ENCODE measurements at regions not wholly inside any gene's neighbourhood (a gene's known extent, or its start where the extent isn't known, plus 50 kb on each side); places are given as distances from the start of the nearest gene placed in this dataset.
"Not testable (repeated sequence)": the region's sequence is repeated elsewhere in the genome, so short reads cannot be mapped to it uniquely, and the experiment has no call there.

DNA sequence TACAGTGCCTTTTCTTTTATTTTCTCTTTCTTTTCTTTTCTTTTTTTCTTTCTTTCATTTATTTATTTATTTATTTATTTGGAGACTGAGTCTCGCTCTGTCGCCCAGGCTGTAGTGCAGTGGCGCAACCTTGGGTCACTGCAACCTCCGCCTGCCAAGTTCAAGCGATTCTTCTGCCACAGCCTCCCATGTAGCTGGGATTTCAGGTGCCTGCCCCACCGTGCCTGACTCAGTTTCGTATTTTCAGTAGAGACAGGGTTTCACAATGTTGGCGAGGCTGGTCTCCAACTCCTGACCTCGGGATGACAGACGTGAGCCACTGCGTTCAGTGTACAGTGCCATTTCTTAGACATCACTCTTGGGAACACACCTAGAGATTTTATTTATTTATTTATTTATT is 110.0 kb upstream of the ANKRD30BL start:
- not testable (repeated sequence) for DNase-seq (ENCODE audit: low read depth in 3 of 3, low spot score in 2 of 3)

DNA sequence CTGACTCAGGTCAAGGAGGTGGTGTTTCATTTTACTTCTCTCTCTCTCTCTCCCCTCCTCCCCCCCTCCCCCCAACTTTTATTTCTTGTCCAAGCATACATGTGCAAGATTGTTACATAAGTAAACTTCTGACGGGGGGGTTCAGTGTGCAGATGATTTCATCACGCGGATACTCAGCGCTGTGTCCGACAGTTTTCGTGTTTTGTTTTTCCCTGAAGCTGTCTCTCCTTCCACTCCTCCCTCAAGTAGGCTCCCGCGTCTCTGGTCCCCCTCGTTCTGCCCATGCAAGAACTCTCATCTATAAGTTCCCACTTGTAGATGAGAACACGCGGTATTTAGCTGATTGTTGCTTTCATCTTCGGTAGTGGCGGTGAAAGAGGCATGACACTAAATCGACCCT is 111.0 kb upstream of the ANKRD30BL start:
- DNase-seq (ENCODE audit: low read depth in 3 of 3, low spot score in 2 of 3) = no peak

DNA sequence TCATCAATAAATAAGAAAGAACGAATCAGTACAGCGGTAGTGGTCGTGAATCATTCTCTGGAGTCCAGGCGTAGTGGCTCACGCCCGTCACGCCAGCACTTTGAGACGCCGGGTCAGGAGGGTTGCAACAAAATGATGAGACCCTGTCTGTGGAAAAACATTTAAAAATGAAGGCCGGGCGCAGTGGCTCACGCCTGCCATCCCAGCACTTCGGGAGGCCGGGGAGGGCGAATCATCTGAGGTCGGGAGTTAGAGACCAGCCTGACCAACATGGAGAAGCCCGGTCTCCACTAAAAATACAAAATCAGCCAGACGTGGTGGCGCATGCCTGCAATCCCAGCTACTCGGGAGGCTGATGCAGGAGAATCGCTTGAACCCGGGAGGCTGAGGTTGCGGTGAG is 111.8 kb upstream of the ANKRD30BL start:
- not testable (repeated sequence) for DNase-seq (ENCODE audit: low read depth in 3 of 3, low spot score in 2 of 3)

DNA sequence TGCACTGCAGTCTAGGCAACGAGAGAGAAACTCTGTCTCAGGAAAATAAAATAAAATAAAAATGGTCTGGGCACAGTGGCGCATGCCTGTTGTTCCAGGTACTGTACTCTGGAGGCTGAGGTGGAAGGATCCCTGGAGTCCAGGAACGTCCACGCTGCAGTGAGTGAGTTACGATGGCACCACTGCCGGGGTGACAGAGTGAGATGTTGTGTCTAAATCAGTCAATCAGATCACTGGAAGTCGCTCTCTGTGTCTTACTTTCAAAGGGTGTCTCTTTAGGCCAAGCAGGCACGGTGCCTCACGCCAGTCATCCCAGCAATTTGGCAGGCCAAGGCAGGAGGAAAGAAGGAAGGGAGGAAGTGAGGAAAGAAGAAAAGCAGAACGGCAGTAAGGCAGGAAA is 112.2 kb upstream of the ANKRD30BL start:
- no peak for DNase-seq (ENCODE audit: low read depth in 3 of 3, low spot score in 2 of 3)

DNA sequence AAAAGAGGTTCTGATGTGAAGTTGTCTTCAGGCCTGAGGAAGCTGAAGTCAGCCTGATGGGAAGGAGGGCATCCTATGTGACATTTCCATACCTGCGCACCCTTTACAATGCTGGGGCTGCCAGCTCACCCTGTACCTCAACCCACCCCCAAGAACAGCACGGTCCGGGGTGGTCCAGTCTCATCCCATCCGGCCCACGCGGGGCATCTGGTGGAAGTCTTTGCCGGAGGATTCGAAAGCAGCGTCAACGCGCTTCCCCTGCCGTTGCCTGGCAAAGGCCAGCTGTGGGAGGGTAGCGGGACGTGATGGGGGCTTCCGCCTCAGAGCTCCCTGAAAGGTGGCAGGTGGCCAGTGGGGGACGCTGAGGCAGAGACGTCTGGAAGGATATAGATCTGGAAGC is 113.6 kb upstream of the ANKRD30BL start:
- no peak for DNase-seq (ENCODE audit: low read depth in 3 of 3, low spot score in 2 of 3)

DNA sequence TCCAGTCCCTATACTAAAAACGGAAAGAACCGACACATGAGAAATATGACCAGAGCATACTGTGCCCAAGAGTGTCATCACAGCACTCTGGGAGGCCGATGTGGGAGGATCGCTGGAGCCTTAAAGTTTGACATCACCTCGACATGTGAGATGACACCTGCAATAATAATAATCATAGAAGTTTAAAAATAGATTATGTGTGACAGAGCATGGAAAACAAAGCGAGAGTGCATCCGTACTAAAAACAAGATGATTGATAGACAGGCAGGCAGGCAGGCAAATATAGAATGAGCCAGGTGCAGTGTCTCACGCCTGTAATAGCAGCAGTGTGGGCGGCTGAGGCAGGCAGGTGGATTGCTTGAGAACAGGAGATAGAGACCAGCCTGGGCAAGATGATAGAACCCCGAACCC is 114.8 kb upstream of the ANKRD30BL start:
- no peak for DNase-seq (ENCODE audit: low read depth in 3 of 3, low spot score in 2 of 3)

DNA sequence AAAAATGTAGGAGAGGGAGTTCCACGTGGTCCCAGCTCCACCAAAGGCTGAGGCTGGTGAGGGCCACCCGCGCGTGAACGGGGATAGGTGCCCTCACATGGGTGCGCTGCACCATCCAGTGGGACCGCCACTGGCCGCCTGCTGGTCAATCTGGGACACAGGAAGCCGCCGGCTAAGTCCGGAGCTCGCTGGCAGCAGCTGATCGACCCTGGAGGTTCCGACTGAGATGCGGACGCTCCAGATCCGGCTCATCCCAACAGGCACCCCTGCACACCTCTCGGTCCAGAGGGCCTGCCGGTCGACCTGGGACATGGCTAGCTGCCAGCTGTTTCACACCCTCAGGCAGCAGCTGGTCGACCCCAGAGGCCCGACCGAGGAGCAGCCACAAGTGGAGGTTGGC is 116.5 kb upstream of the ANKRD30BL start:
- no peak for DNase-seq (ENCODE audit: low read depth in 3 of 3, low spot score in 2 of 3)

DNA sequence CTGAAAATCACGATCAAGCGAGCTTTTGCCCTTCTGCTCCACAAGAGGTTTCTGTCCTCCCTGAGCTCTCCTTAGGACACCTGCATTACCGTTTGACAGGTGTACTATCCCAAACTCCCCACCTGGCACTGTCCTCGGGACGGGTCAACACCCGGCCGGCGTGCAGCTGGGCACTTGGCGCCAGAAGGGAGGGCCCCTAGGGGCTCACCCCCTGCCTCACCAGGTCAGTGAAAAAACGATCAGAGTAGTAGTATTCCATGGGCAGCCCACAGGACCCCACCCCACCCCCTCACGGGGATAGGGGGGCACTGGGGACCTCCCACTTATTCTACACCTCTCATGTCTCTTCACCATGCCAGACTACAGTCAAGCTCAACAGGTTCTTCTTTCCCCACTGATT is 117.6 kb upstream of the ANKRD30BL start:
- no peak for DNase-seq (ENCODE audit: low read depth in 3 of 3, low spot score in 2 of 3)

DNA sequence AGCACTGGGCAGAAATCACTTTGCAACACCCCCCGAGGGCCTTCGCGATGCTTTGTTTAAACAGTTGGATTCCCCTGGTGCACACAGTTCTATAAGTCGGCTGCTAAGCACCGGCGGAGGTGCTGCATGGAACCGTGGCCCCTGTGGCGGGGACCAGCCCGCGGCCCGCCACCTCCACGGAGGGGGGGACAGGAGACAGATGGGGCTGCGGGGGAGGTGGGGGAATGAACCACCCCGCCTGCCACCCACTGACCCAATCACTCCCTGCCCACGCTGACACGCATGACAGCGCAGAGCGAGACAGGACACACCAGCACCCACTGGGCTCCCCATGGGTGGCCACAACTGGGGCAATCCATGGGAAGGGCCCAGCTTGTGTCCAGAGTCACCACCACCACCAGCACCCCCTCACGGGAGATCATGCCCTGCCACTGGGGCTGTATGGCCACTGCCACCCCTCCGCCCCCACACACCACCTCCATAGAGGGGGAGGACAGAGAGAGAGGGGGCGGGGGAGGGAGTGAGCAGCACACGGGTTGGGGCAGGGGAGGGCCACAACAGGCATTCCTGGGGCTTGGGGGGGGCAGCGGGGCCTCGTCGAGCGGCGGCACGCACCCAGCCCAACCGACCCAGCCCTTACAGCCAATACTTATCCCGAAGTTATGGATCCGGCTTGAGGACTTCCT is 118.3 kb upstream of the ANKRD30BL start:
- no peak for DNase-seq (ENCODE audit: low read depth in 3 of 3, low spot score in 2 of 3)

DNA sequence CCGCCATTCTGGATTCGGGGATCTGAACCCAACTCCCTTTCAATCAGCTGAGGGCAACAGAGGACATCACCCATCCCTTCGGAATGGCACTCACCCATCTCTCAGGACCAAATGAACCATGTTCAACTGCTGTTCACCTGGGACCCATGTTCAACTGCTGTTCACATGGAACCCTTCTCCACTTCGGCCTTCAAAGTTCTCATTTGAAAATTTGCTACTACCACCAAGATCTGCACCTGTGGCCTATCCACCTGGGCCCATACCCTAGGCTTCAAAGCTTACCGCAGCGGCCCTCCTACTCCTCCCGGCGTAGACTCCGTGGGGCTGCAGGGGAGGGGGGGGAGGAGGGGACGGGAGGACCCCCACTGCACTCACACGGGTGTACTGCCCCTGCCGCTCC is 119.2 kb upstream of the ANKRD30BL start:
- DNase-seq (ENCODE audit: low read depth in 3 of 3, low spot score in 2 of 3) = no peak

DNA sequence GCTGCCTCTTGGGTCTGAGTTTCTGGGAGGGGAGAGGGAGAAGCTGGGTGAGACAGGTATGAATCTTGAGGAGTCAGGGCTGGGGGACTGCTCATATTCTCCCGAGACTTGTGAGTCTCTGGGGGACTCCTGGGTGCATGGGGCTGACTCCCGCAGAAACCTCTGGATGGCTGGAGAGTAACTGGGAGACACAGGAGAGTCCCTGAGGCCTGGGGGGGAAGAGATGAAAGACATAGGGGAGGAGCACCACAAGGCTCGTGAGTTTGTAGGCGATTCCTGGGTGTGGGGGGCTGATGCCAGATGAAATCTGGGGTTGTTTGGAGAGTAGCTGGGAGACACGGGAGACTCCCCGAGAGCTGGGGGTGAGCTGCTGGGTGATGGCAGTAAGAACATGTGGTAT is 120.4 kb upstream of the ANKRD30BL start:
- not testable (repeated sequence) for DNase-seq (ENCODE audit: low read depth in 3 of 3, low spot score in 2 of 3)

DNA sequence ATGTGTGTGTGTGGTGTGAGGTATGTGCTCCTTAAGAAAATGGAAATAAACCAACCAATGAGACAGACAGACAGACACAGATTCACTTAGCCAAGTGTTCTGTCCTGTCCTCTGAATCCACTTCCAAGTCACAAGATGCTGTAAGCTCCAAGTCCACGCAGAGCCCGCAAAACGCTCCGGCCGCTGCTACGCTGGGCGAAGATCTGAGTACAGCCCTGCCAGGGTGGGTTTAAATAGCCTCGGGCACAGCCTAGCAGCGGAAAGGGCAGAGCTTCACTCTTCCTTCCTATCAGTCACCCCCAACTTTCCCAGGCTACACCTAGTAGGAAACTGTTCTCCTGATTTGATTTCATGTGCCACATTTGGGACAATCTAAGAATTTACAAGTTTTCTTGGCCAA is 121.2 kb upstream of the ANKRD30BL start:
- no peak for DNase-seq (ENCODE audit: low read depth in 3 of 3, low spot score in 2 of 3)

DNA sequence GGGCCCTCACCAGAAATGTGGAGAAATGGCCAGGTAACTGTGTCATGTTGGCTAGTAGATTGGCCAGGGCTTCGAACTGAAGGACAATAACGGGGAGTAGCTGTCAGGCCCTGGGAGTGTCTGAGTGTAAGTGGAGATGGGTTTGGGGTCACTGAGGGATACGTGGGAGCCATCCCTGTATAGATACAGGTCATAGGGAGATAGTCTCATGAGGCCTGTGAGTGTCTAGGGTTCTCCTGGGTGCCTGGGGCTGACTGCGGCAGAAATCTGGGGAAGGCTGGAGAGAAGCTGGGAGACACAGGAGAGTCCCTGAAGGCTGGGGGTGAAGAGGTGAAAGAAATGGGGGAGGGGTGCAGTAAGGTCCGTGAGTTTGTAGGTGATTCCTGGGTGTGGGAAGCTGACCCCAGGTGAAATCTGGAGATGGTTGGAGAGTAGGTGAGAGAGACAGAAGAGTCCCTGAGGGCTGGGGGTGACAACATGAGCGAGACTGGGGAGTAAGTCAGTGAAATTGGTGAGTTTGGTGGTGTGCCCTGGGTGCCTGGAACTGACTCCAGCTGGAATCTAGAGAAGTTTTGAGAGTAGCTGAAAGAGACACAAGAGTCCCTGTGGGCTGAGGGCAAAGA is 124.6 kb upstream of the ANKRD30BL start:
- not testable (repeated sequence) for DNase-seq (ENCODE audit: low read depth in 3 of 3, low spot score in 2 of 3)

DNA sequence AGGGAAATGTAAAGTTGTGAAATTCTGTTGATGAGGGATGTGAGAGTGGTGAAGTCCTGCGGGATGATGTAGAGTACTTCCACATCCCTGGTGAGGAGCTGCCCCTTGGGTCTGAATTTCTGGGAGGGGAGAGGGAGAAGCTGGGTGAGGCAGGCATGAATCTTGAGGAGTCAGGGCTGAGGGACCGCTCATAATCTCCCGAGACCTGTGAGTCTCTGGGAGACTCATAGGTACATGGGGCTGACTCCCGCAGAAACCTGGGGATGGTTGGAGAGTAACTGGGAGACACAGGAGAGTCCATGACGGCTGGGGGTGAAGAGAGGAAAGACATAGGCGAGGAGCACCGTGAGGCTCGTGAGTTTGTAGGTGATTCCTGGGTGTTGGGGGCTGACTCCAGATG is 126.2 kb upstream of the ANKRD30BL start:
- not testable (repeated sequence) for DNase-seq (ENCODE audit: low read depth in 3 of 3, low spot score in 2 of 3)

DNA sequence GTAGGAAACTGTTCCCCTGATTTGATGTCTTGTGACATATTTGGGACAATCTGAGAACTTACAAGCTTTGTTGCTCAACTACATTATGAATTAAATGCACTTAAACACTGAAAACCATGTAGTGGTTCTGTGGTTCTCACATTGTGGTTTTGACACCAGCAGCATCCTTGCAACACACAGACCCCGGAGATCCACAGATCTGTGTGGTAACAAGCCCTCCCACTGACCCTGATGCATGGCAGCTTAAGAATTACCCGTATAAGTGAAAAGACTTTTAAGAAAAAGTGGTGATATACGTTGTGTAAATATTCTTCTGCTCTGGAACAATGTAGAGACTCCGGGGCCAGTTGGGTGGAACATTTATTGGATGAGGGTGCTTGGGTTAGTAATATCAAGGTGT is 127.4 kb upstream of the ANKRD30BL start:
- DNase-seq (ENCODE audit: low read depth in 3 of 3, low spot score in 2 of 3) = not testable (repeated sequence)

DNA sequence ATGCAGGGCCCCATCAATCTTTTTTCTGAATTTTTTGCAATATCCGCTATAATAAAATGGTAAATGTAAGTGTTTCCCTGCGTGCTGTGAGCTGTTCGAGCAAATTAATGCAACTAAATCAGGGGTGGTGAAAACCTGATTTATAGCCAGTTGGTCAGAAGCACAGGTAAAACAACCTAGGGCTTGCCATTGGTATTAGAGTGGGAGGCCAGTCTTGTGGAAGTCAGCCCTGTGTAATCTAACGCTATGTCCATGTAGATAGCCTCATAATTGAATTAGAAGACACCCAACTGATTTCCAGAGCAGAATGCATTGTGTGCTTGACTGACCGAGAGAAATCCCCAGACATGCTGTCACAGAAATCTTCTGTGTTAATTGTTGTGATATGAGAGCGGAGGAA is 126.8 kb upstream of the GPR39 start:
- DNase-seq (ENCODE audit: low read depth in 3 of 3, low spot score in 2 of 3) = not testable (repeated sequence)

DNA sequence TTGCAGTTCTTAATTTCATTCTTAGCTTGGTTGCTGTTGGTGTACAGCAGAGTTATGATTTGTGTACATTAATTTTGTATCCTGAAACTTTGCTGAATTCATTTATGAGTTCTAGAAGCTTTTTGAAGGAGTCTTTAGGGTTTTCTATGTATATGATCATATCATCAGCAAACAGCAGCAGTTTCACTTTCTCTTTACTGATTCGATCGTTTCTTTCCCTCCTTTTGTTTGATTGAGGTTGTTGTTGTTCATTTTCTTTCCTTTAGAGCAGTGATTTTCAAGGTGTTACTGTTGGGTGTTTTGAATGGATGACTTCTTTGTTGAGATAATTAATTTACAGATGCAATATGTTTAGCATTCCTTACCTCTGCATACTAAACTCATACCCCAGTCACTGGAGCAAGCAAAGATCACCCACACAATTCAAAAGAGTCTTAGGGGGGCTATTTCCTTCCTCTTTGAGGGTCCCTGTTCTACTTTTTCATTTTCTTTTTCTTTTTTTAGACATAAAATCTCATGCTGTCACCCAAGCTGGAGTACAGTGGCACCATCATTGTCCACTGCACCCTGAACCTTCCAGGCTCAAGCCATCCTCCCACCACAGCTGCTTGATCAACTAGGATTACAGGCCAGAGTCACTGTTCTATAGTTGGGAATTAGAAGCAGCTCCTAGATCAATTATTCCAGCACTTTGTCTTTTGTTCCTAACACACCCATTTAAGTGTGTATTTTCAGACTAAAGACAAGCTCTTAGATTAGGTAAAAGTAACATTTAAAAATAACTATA is 115.8 kb upstream of the GPR39 start:
- not testable (repeated sequence) for DNase-seq (ENCODE audit: low read depth in 3 of 3, low spot score in 2 of 3)

DNA sequence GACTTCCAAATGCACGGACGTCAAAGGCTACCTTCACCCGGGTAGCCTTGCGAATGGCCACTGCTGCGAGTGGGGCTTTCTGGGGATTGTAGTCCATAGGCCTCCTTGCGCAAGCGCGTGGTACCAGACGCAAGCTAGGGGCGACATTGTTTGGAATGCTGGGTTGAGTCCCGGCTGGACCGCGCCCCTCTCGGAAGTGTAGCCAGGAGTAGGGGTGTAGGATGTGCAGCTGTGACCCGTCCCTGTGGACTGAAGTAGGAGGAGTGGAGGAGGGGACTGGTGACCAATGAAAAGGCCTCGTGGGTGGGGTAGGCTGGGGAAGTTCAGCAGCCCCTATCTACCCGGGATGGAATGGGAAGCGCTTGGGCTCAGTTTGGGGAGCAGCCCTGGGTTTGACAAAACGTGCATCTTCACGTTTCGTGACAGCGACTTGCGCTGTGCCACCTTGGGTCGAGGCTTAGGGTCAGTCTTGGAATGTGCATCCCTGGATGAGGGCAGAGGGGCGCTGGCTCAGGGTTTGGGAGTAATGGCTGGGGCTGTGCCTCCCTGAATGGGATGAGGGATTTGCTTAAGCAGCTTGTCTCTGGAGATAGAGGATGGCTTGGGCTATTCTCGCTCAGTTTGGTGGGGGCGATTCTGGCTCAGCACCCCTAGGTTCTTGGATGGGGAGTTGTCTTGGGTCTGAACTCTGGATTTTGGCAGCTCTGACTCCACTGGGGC is 111.8 kb upstream of the GPR39 start:
- DNase-seq (ENCODE audit: low read depth in 3 of 3, low spot score in 2 of 3) = peak; percentile 33 to 65 (median 51)

DNA sequence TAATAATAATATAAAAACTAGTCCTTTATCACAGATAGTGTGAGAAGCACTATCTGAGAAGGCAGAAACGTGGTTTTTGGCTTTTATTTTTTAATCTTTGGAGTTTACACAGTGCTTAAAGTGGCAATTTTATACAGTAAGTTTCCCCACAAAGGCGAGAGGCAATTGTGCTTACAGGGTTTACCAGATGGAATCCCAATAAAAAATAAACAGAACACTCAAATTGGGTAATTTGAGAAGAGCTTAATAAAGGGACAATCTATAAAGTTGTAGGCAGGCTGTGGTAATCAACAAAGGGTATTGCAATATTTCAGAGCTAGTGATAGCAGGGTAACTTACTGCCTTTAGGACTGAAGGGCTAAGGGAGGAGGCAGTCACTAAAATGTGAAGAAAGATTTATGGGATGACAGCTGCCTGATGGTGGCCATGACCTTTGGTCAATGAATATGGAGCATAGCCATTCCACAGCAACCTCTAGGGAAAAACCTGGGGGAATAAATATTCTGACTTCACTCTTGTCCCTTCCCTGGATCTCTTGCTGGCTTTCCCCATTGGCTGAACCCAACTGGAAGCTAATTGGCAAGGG is 108.9 kb upstream of the GPR39 start:
- not testable (repeated sequence) for DNase-seq (ENCODE audit: low read depth in 3 of 3, low spot score in 2 of 3)

DNA sequence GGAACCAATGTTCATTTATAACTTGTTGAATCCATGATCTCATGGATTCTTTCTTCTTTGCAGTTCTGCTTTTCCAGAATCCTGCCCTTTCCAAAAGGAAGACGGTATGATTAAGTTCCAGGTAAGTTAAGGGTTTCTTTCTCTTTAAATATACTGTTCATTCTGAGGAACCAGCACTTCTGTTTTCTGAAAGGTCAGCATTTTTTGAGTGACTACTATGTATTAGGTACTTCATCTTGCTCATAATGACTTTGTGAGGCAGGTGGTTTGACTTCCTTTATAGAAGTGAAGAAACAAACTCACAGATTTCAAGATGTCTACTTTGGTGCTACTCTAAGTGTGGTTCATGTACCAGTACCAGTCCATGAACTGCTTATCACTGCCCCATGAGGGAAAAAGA is 107.4 kb upstream of the GPR39 start:
- not testable (repeated sequence) for DNase-seq (ENCODE audit: low read depth in 3 of 3, low spot score in 2 of 3)

DNA sequence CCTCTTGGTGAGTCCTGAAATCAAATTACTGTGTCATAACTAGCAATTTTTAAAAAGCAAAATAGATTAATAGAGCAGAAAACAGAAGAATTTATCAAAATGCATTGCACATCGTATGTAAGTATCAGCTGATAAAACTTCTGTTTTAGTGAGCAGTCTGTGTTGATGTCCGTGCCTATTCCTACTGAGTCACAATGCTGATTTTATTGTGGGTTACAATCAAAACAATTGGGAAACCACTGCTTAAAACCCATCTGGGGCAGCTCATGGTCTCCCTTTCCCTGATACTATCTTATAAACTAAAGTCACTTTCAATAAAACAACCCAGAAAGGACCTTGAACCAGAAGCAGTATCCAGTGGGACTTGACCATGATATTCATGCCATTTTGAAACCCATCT is 101.1 kb upstream of the GPR39 start:
- DNase-seq (ENCODE audit: low read depth in 3 of 3, low spot score in 2 of 3) = not testable (repeated sequence)
